Transverse colon (tissue), 4 donors: ENCODE measurements at regions not wholly inside any gene's neighbourhood (a gene's known extent, or its start where the extent isn't known, plus 50 kb on each side); places are given as distances from the start of the nearest gene placed in this dataset.
"Not testable (repeated sequence)": the region's sequence is repeated elsewhere in the genome, so short reads cannot be mapped to it uniquely, and the experiment has no call there.

Source experiments
- DNase-seq: peaks from one replicate; pipeline ENCODE4 v3.0.0-alpha.2; 2019
- H3K27ac ChIP-seq, 4 donors: fragments of 200-600 bp; sonication (generic); 2 replicates each; pipeline ENCODE4 v1.5.1; 2016 to 2018; ENCODE audit warnings: inconsistent platforms in 4 of 4
- H3K27me3 ChIP-seq: fragments of 200-600 bp; sonication (generic); 2 replicates; pipeline ENCODE4 v1.5.1; 2017; ENCODE audit warnings: inconsistent platforms
- H3K36me3 ChIP-seq, 4 donors: fragments of 200-600 bp; sonication (generic); 2 replicates each; pipeline ENCODE4 v1.5.1; 2017 to 2019; ENCODE audit warnings: inconsistent platforms in 4 of 4
- H3K4me1 ChIP-seq, 4 donors: fragments of 200-600 bp; sonication (generic); 2 replicates each; pipeline ENCODE4 v1.5.1; 2017 to 2020; ENCODE audit warnings: inconsistent platforms in 4 of 4
- H3K4me3 ChIP-seq, 4 donors: fragments of 200-600 bp; sonication (generic); 1 replicate in 1 of 4; 2 replicates in 3 of 4; pipeline versions ENCODE4 v1.5.1 to v1.6.1; 2017 to 2019; ENCODE audit warnings: inconsistent platforms in 4 of 4
- H3K9me3 ChIP-seq, 2 donors: fragments of 200-600 bp; sonication (generic); 2 replicates each; pipeline ENCODE4 v1.5.1; 2017 to 2019; ENCODE audit warnings: inconsistent platforms in 2 of 2
- EP300 ChIP-seq: sonication (generic); formaldehyde crosslinking; IDR thresholded peaks from one replicate; pipeline ENCODE4 v1.6.1; 2017; ENCODE audit warnings: antibody characterized with exemption, low read depth
- POLR2A ChIP-seq: fragments of 450-650 bp; IDR thresholded peaks from one replicate; pipeline ENCODE4 v1.6.1; 2016; ENCODE audit warnings: antibody characterized with exemption, mild to moderate bottlenecking, moderate library complexity
- POLR2AphosphoS5 ChIP-seq, 3 donors: sonication (generic); formaldehyde crosslinking; IDR thresholded peaks; one replicate each; pipeline ENCODE4 v1.6.1; 2016; ENCODE audit warnings: antibody characterized with exemption in 3 of 3
- WGBS, 2 donors: methylation state at CpG; one replicate each; pipeline ENCODE4 v1.1.5; 2018; ENCODE audit warnings: low coverage in 1 of 2; 5-methylcytosine and 5-hydroxymethylcytosine counted together
- in situ Hi-C, 4 donors: fragments of 200-750 bp; cut with MboI; loops; one replicate each; pipeline versions ENCODE4 v1.15.0 to v1.15.1; 2017; ENCODE audit warnings: low sequenced_read_pairs in 3 of 4, low pct_ligation_motif_present in 1 of 4, low pct_unique_long_range_greater_than_20kb in 1 of 4
- intact Hi-C: fragments of 100-400 bp; cut with DNase I; formaldehyde crosslinking; loops from one replicate; pipeline ENCODE4 v1.15.1; 2023; ENCODE audit warnings: low total_unique reads
- TF ChIP-seq, protein P1 (sequence below), 5 experiments: fragments of 200-600 bp in 3 of 5; fragments of 450-650 bp in 2 of 5; sonication (generic) in 3 of 5; IDR thresholded peaks; 1 replicate in 2 of 5; 2 replicates in 3 of 5; pipeline ENCODE4 v1.5.1; 2016 to 2017; ENCODE audit warnings: antibody characterized with exemption in 5 of 5, inconsistent platforms in 3 of 5, mild to moderate bottlenecking in 2 of 5, moderate library complexity in 1 of 5

DNA sequence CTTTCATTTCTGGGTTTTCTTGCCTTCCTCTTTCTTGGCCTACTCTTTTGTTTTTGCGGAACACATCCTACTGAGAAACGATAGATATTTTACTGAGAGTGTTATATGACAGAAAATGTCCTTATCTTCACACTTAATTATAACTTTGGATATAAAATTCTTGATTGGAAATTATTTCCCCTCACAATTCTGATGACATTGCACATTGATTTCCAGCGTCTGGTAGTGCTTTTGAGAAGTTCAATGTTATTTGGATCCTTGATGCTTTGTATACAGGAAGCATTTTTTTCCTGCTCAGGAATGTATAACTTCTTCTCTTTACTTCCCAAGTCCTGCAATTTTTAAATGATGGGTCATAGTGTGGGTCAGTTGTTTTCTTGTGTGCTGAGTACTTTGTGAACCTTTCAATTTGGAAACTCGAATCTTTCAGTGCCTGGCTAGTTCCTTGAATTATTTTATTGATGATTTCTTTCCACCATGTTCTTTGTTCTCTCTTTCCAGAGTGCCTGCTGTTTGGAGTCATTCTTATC, 183.9 kb downstream of the PDCD6IP start:
- H3K4me1 ChIP-seq = no peaks in the 10 kb centered on the region
- no peak overlapping the region for H3K27ac ChIP-seq
- H3K36me3 ChIP-seq = no peaks in the 10 kb centered on the region
- no peak for DNase-seq
- no peaks in the 10 kb centered on the region for H3K9me3 ChIP-seq
- no peak overlapping the region for H3K4me3 ChIP-seq
- no peak for TF ChIP-seq EP300
- no peak for TF ChIP-seq POLR2A
- no peak for TF ChIP-seq POLR2AphosphoS5 (IDR thresholded peaks at IDR 0.05)
- TF ChIP-seq, protein P1, sequence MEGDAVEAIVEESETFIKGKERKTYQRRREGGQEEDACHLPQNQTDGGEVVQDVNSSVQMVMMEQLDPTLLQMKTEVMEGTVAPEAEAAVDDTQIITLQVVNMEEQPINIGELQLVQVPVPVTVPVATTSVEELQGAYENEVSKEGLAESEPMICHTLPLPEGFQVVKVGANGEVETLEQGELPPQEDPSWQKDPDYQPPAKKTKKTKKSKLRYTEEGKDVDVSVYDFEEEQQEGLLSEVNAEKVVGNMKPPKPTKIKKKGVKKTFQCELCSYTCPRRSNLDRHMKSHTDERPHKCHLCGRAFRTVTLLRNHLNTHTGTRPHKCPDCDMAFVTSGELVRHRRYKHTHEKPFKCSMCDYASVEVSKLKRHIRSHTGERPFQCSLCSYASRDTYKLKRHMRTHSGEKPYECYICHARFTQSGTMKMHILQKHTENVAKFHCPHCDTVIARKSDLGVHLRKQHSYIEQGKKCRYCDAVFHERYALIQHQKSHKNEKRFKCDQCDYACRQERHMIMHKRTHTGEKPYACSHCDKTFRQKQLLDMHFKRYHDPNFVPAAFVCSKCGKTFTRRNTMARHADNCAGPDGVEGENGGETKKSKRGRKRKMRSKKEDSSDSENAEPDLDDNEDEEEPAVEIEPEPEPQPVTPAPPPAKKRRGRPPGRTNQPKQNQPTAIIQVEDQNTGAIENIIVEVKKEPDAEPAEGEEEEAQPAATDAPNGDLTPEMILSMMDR (IDR thresholded peaks at IDR 0.05) = no peak
- H3K27me3 ChIP-seq = no peaks in the 10 kb centered on the region
- 78 to 87% methylated on average over 3 to 4 of the region's 4 CpGs for WGBS, 2 donors
- intact Hi-C loops (no loop called here), in situ Hi-C loops (no loop called here)

DNA sequence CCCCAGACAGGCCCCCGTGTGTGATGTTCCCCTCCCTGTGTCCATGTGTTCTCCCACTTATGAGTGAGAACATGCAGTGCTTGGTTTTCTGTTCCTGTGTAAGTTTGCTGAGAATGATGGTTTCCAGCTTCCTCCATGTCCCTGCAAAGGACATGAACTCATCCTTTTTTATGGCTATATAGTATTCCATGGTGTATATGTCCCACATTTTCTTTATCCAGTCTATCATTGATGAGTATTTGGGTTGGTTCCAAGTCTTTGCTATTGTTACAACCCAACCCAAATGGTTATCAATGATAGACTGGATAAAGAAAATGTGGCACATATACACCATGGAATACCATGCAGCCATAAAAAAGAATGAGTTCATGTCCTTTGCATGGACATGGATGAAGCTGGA, 184.5 kb downstream of the PDCD6IP start:
- in situ Hi-C loops, H3K9me3 ChIP-seq, DNase-seq, H3K4me3 ChIP-seq, H3K4me1 ChIP-seq, H3K27ac ChIP-seq, intact Hi-C loops, H3K36me3 ChIP-seq, H3K27me3 ChIP-seq: not testable (repeated sequence)
- 90 to 100% methylated on average over 1 of the region's 1 CpG for WGBS, 2 donors

DNA sequence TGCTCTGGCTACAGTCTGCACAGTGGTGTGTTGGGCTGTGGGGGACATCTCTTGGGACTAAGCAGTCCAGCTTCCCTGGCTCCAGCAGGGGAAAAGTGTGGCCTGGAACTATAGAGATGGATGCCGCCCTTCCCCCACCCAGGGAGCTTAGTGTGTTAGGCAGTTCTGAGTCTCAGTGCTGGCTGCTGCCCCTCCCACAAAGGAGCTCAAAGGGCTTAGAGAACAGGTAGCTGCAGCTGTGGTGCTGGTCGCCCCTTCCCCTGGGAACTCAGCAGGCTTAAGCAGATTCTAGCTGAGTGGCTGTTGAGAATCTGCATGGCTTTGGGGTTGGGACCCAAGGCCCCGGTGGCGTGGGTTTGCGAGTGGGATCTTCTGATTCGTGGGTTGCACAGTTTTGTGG, 190.8 kb downstream of the PDCD6IP start:
- in situ Hi-C loops = no loop called here
- H3K4me3 ChIP-seq = no peak overlapping the region
- 60 to 90% methylated on average over 1 to 6 of the region's 6 CpGs for WGBS, 2 donors
- TF ChIP-seq, protein P1 (IDR thresholded peaks at IDR 0.05) = no peak
- TF ChIP-seq EP300 = no peak
- no peak for TF ChIP-seq POLR2AphosphoS5 (IDR thresholded peaks at IDR 0.05)
- no peak for TF ChIP-seq POLR2A
- DNase-seq = no peak
- intact Hi-C loops = no loop called here
- no peaks in the 10 kb centered on the region for H3K36me3 ChIP-seq
- no peaks in the 10 kb centered on the region for H3K4me1 ChIP-seq
- H3K9me3 ChIP-seq = no peaks in the 10 kb centered on the region
- no peak overlapping the region for H3K27ac ChIP-seq
- no peaks in the 10 kb centered on the region for H3K27me3 ChIP-seq

DNA sequence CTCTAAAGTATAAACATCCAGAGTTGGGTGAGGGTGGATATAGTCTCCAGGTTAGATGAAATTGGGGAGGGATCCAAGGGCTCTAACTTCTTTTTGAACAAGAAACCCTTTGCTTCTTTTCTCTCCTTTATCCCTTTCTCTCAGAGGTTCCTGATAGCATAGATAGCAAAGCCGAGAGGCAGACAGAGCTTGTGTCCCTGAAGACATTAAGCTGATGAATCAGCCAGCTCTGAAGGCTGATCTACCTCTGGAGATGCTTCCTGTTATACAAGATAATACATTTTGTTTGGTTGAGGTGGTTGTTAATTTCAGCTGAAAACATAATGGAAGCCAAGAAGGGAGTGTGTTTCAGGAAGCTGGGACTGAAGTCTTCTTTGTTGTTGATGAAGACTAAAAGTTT, 193.2 kb downstream of the PDCD6IP start:
- H3K27ac ChIP-seq = no peak overlapping the region
- TF ChIP-seq POLR2A (no peak), EP300 (no peak), POLR2AphosphoS5 (IDR thresholded peaks at IDR 0.05) (no peak)
- H3K4me1 ChIP-seq = no peaks in the 10 kb centered on the region
- in situ Hi-C loops = no loop called here
- intact Hi-C loops = no loop called here
- H3K27me3 ChIP-seq = no peaks in the 10 kb centered on the region
- H3K36me3 ChIP-seq = no peaks in the 10 kb centered on the region
- DNase-seq = no peak
- no peak overlapping the region for H3K4me3 ChIP-seq
- peaks cover 0 to 5% of the 10 kb centered on the region in 2 donors for H3K9me3 ChIP-seq
- 78% methylated on average over 1 of the region's 1 CpG; no CpG with 5 or more reads in 1 of the 2 donors for WGBS, 2 donors

DNA sequence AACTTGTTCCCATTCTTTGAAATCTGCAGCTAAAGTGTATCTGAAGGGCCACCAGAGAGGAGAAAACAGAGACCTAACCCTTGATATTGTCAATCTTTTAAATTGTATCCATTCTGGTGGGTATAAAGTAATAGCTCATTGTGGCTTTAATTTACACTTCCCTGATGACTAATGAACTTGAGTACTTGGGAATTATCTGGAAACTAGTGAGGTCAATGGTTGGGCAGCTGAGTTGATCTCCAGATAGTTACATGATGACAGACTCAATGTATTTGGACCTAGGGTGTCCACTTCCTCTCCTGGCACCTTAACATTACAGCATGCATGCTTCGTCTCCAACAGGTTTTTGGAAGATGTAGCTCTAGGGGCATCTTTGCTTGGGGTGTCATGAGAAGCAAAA, 195.2 kb downstream of the PDCD6IP start:
- peaks cover 0 to 5% of the 10 kb centered on the region in 2 donors for H3K9me3 ChIP-seq
- DNase-seq = no peak
- H3K27me3 ChIP-seq = no peaks in the 10 kb centered on the region
- no peak overlapping the region for H3K4me3 ChIP-seq
- no peaks in the 10 kb centered on the region for H3K36me3 ChIP-seq
- 92% methylated on average over 1 of the region's 1 CpG; no CpG with 5 or more reads in 1 of the 2 donors for WGBS, 2 donors
- no peak overlapping the region for H3K27ac ChIP-seq
- TF ChIP-seq POLR2A (no peak), POLR2AphosphoS5 (IDR thresholded peaks at IDR 0.05) (no peak), EP300 (no peak)
- TF ChIP-seq, protein P1 (IDR thresholded peaks at IDR 0.05) = no peak
- in situ Hi-C loops (no loop called here), intact Hi-C loops (no loop called here)
- H3K4me1 ChIP-seq = no peaks in the 10 kb centered on the region
